DND-41 (cell line): ENCODE measurements at regions not wholly inside any gene's neighbourhood (a gene's known extent, or its start where the extent isn't known, plus 50 kb on each side); places are given as distances from the start of the nearest gene placed in this dataset.
"Not testable (repeated sequence)": the region's sequence is repeated elsewhere in the genome, so short reads cannot be mapped to it uniquely, and the experiment has no call there.

Experiments
- ATAC-seq: fragments of 200-7000 bp; cut with Tn5 transposase; 3 replicates; pipeline ENCODE4 v1.9.1; 2021; ENCODE audit warnings: low read depth; ENCODE audit not compliant: insufficient read depth
- DNase-seq: peaks from one replicate; pipeline ENCODE4 v3.0.0-alpha.2; 2020
- H2AFZ ChIP-seq: 2 replicates; pipeline ENCODE4 v1.6.0; 2012; ENCODE audit warnings: low read depth, low read length
- H3K27ac ChIP-seq: 2 replicates; pipeline ENCODE4 v1.5.1; 2012; ENCODE audit warnings: low read length, inconsistent platforms
- H3K27me3 ChIP-seq: fragments of 200-600 bp; sonication (generic); 2 replicates; pipeline ENCODE4 v1.6.0; 2012; ENCODE audit warnings: low read length, mild to moderate bottlenecking, inconsistent platforms; ENCODE audit not compliant: insufficient read depth, poor library complexity
- H3K36me3 ChIP-seq: 2 replicates; pipeline ENCODE4 v1.5.1; 2012; ENCODE audit warnings: low read length, inconsistent platforms; ENCODE audit not compliant: insufficient read depth
- H3K4me1 ChIP-seq: 2 replicates; pipeline ENCODE4 v1.5.1; 2012; ENCODE audit warnings: mild to moderate bottlenecking, low read length; ENCODE audit not compliant: insufficient read depth
- H3K4me2 ChIP-seq: 2 replicates; pipeline ENCODE4 v1.6.0; 2012; ENCODE audit warnings: mild to moderate bottlenecking, moderate library complexity, low read length, inconsistent platforms; ENCODE audit not compliant: insufficient read depth
- H3K4me3 ChIP-seq, 2 experiments: fragments of 200-600 bp in 1 of 2; shearing (Covaris generic) in 1 of 2; 2 replicates each; pipeline ENCODE4 v1.5.1; 2012 to 2016; ENCODE audit warnings: inconsistent platforms in 2 of 2, low read length in 2 of 2, mild to moderate bottlenecking in 2 of 2, low read depth in 1 of 2, moderate library complexity in 1 of 2
- H3K79me2 ChIP-seq: 2 replicates; pipeline ENCODE4 v1.6.0; 2012; ENCODE audit warnings: low read length, inconsistent platforms; ENCODE audit not compliant: insufficient read depth
- H3K9ac ChIP-seq: 2 replicates; pipeline ENCODE4 v1.6.0; 2012; ENCODE audit warnings: low read depth, mild to moderate bottlenecking, inconsistent platforms, low read length, moderate library complexity
- H3K9me3 ChIP-seq: 2 replicates; pipeline ENCODE4 v1.5.1; 2012; ENCODE audit warnings: low read length, moderate library complexity, mild to moderate bottlenecking, inconsistent platforms; ENCODE audit not compliant: insufficient read depth, severe bottlenecking
- H4K20me1 ChIP-seq: 2 replicates; pipeline ENCODE4 v1.6.0; 2012; ENCODE audit warnings: low read length; ENCODE audit not compliant: insufficient read depth
- CTCF ChIP-seq: IDR thresholded peaks from 2 replicates; pipeline ENCODE4 v1.5.1; 2012; ENCODE audit warnings: borderline replicate concordance, low read length, moderate library complexity, mild to moderate bottlenecking; ENCODE audit not compliant: poor library complexity, severe bottlenecking; ENCODE audit errors: extremely low read depth
- EZH2 ChIP-seq: IDR thresholded peaks from 3 replicates; pipeline ENCODE4 v1.6.1; 2012; ENCODE audit warnings: borderline replicate concordance, low read depth, mild to moderate bottlenecking, moderate library complexity, low read length, inconsistent platforms; ENCODE audit not compliant: severe bottlenecking

- DNase-seq: no peak
- H3K27ac ChIP-seq: no peak overlapping the region
- no peaks in the 10 kb centered on the region for H4K20me1 ChIP-seq
- H3K27me3 ChIP-seq: no peaks in the 10 kb centered on the region
- TF ChIP-seq CTCF (no peak), EZH2 (no peak)
- no peak overlapping the region for H3K4me2 ChIP-seq
- H3K9me3 ChIP-seq: no peaks in the 10 kb centered on the region
- H3K4me3 ChIP-seq: no peak overlapping the region
- no peaks in the 10 kb centered on the region for H3K79me2 ChIP-seq
- H2AFZ ChIP-seq: no peak overlapping the region
- no peak overlapping the region for H3K9ac ChIP-seq
- H3K36me3 ChIP-seq: no peaks in the 10 kb centered on the region
- no peak for ATAC-seq
- no peaks in the 10 kb centered on the region for H3K4me1 ChIP-seq
Measured at GRCh38 chr11:23211221-23211620, 350.9 kb upstream of the CCDC179 start.

- Histone ChIP-seq H3K27me3 (no peaks in the 10 kb centered on the region), H3K4me3 (no peak overlapping the region), H3K27ac (no peak overlapping the region), H3K4me2 (no peak overlapping the region), H3K79me2 (no peaks in the 10 kb centered on the region), H3K9ac (no peak overlapping the region), H3K9me3 (no peaks in the 10 kb centered on the region), H2AFZ (no peak overlapping the region), H4K20me1 (no peaks in the 10 kb centered on the region), H3K4me1 (no peaks in the 10 kb centered on the region), H3K36me3 (no peaks in the 10 kb centered on the region)
- TF ChIP-seq EZH2 (no peak), CTCF (no peak)
- DNase-seq (no peak), ATAC-seq (no peak)
Measured at GRCh38 chr11:23212807-23213206, 352.5 kb upstream of the CCDC179 start.

DNA sequence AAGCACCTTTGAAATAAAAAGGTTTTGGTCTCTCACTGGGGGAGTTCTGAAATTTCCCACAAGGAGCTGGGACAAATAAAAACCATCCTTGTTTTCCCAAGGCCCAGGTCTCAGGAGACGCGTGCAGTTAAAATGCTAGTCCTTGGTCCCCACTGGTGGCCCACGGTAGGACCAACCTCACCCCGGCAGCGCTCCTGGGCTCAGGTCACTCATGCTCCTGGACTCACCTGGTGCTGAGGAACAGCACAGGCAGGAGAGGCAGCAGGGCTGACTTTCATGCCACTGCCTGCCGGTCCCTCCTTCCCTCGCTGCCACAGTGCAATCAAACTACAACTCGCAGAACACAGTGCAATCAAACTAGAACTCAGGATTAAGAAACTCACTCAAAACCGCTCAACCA lies 356.8 kb upstream of the CCDC179 start:
- no peak overlapping the region for H2AFZ ChIP-seq
- TF ChIP-seq EZH2 (no peak), CTCF (no peak)

GRCh38 chr11:23220086-23220485 lies 359.8 kb upstream of the CCDC179 start:
- not testable (repeated sequence) for H4K20me1 ChIP-seq

More for the DNA sequence above, 356.8 kb upstream of the CCDC179 start:
- H3K27ac ChIP-seq: no peak overlapping the region
- H3K4me2 ChIP-seq: no peak overlapping the region
- no peaks in the 10 kb centered on the region for H3K36me3 ChIP-seq
- no peak for DNase-seq
- H3K9ac ChIP-seq: no peak overlapping the region
- ATAC-seq: no peak
- H3K79me2 ChIP-seq: no peaks in the 10 kb centered on the region
- no peak overlapping the region for H3K4me3 ChIP-seq
- H3K9me3 ChIP-seq: no peaks in the 10 kb centered on the region
- no peaks in the 10 kb centered on the region for H3K27me3 ChIP-seq
- H4K20me1 ChIP-seq: no peaks in the 10 kb centered on the region
- H3K4me1 ChIP-seq: no peaks in the 10 kb centered on the region

More at GRCh38 chr11:23220086-23220485, 359.8 kb upstream of the CCDC179 start:
- not testable (repeated sequence) for H3K4me2 ChIP-seq, H3K4me1 ChIP-seq, H3K4me3 ChIP-seq, H2AFZ ChIP-seq, H3K27ac ChIP-seq, H3K9ac ChIP-seq, H3K79me2 ChIP-seq, H3K9me3 ChIP-seq, ATAC-seq, H3K27me3 ChIP-seq, H3K36me3 ChIP-seq, DNase-seq
